Karpas-422 (cell line): ENCODE measurements at regions not wholly inside any gene's neighbourhood (a gene's known extent, or its start where the extent isn't known, plus 50 kb on each side); places are given as distances from the start of the nearest gene placed in this dataset.
"Not testable (repeated sequence)": the region's sequence is repeated elsewhere in the genome, so short reads cannot be mapped to it uniquely, and the experiment has no call there.

Experiments used
- DNase-seq: peaks from one replicate; pipeline ENCODE4 v3.0.0-alpha.2; 2015
- H2AFZ ChIP-seq: fragments of 200-600 bp; sonication (generic); 2 replicates; pipeline ENCODE4 v1.6.1; 2014; ENCODE audit warnings: antibody characterized with exemption, low read length, mixed read lengths
- H3K27ac ChIP-seq: fragments of 200-600 bp; sonication (generic); 2 replicates; pipeline ENCODE4 v1.5.1; 2014; ENCODE audit warnings: mild to moderate bottlenecking, low read length, moderate library complexity
- H3K27me3 ChIP-seq: fragments of 200-600 bp; sonication (generic); 2 replicates; pipeline ENCODE4 v1.6.1; 2014; ENCODE audit warnings: low read length, mixed read lengths
- H3K36me3 ChIP-seq: fragments of 200-600 bp; sonication (generic); 2 replicates; pipeline ENCODE4 v1.6.1; 2014; ENCODE audit warnings: low read length, mixed read lengths; ENCODE audit not compliant: insufficient read depth
- H3K4me1 ChIP-seq: fragments of 200-600 bp; sonication (generic); 2 replicates; pipeline ENCODE4 v1.6.1; 2014; ENCODE audit warnings: mild to moderate bottlenecking, low read length, mixed read lengths
- H3K4me2 ChIP-seq: fragments of 200-600 bp; sonication (generic); 2 replicates; pipeline ENCODE4 v1.6.1; 2014; ENCODE audit warnings: low read length, low read depth, mild to moderate bottlenecking; ENCODE audit not compliant: poor library complexity, severe bottlenecking
- H3K4me3 ChIP-seq: fragments of 200-600 bp; sonication (generic); 2 replicates; pipeline ENCODE4 v1.5.1; 2014; ENCODE audit warnings: mild to moderate bottlenecking, antibody characterized with exemption, low read length, mixed read lengths
- H3K79me2 ChIP-seq: fragments of 200-600 bp; sonication (generic); 2 replicates; pipeline ENCODE4 v1.6.1; 2014; ENCODE audit warnings: mild to moderate bottlenecking, low read length, mixed read lengths
- H3K9ac ChIP-seq: fragments of 200-600 bp; sonication (generic); 2 replicates; pipeline ENCODE4 v1.6.0; 2014; ENCODE audit warnings: low read length
- H3K9me2 ChIP-seq: fragments of 200-600 bp; sonication (generic), shearing (Covaris generic); replicated peaks from 2 replicates; pipeline ENCODE4 v1.6.0; 2014; ENCODE audit warnings: mild to moderate bottlenecking, low read length, moderate library complexity; ENCODE audit not compliant: insufficient read depth
- H3K9me3 ChIP-seq: fragments of 300-700, 200-600 bp; sonication (generic); 2 replicates; pipeline ENCODE4 v1.6.1; 2014; ENCODE audit warnings: low read length, mixed read lengths
- H4K20me1 ChIP-seq: fragments of 200-600 bp; sonication (generic); 2 replicates; pipeline ENCODE4 v1.6.1; 2014; ENCODE audit warnings: mild to moderate bottlenecking, antibody characterized with exemption, low read length, low read depth; ENCODE audit not compliant: insufficient read depth

DNA sequence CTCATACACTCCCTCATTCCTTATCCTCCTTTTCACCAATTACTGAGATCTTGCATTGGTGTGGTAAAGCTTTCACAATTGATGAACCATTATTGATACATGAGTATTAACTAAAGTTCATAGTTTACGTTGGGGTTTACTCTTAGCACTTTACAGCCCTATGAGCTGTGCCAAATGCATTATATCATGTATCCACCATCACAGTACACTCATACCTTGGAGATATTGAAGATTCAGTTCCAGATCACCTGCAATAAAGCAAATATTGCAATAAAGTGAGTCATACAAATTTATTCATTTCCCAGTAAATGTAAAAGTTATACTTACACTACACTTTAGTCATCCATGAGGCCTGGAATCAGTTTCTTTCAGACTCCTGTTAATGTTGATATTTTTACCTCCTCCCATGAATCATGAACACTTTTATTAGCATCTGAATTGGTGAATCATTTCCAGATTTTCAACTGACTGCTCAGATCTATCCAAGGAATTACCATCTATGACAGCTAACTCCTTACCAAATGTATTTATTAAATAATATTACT, 546.6 kb upstream of the PTPRD start:
- H3K9me2 ChIP-seq, result no peaks in the 10 kb centered on the region

DNA sequence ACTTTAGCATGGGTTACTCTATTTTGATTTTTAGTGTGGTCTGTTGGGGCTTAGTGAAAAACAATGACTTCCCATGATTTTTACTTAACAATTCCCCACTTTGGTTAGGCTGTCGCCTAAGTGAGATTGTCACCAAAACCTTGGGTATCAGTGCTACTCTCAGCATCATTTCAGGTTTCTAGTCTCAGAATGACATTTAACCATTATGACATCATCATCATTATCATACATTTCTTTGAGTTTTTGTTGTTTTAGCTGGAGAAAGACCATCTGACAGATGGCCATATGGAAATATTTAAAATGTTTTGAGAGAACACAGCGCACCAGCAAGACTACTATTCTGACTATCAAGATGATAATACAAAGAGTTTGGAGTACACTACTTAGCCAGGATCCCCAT, 551.0 kb upstream of the PTPRD start:
- Histone ChIP-seq H3K9me3 (peaks cover 49% of the 10 kb centered on the region), H3K9ac (no peak overlapping the region), H3K4me1 (no peaks in the 10 kb centered on the region), H4K20me1 (no peaks in the 10 kb centered on the region), H2AFZ (no peak overlapping the region), H3K4me3 (no peak overlapping the region), H3K4me2 (no peak overlapping the region), H3K27ac (no peak overlapping the region), H3K9me2 (no peaks in the 10 kb centered on the region), H3K36me3 (no peaks in the 10 kb centered on the region), H3K79me2 (no peaks in the 10 kb centered on the region), H3K27me3 (no peaks in the 10 kb centered on the region)
- no peak for DNase-seq

More for the DNA sequence above, 546.6 kb upstream of the PTPRD start:
- Histone ChIP-seq H3K36me3 (no peaks in the 10 kb centered on the region), H3K4me2 (no peak overlapping the region), H2AFZ (no peak overlapping the region), H3K79me2 (no peaks in the 10 kb centered on the region), H4K20me1 (no peaks in the 10 kb centered on the region), H3K9ac (no peak overlapping the region), H3K4me3 (no peak overlapping the region), H3K4me1 (no peaks in the 10 kb centered on the region), H3K27me3 (no peaks in the 10 kb centered on the region), H3K9me3 (peaks cover 55% of the 10 kb centered on the region), H3K27ac (no peak overlapping the region)
- no peak for DNase-seq

DNA sequence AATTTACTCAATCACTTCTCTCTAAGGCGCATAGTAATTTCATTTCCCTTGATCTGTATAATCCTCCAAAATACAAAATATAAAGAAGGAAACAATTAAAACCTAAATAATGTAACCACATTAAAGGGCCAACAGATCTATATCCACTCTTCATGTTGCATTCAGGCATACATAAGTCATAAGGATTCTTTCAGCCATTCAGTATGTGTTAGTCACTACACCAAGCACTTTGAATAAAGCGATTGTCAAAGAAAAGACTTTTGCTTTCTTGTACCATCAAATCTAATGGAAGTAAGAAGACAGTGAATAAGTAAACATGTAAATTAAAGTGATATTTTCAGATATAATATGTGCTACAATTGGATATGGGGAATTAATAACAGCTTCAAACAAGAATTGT, 569.2 kb upstream of the PTPRD start:
- DNase-seq, result no peak
- no peaks in the 10 kb centered on the region for H3K4me1 ChIP-seq
- H3K9me2 ChIP-seq, result no peaks in the 10 kb centered on the region
- H3K27ac ChIP-seq, result no peak overlapping the region
- H3K79me2 ChIP-seq, result no peaks in the 10 kb centered on the region
- no peaks in the 10 kb centered on the region for H3K27me3 ChIP-seq
- no peak overlapping the region for H3K9ac ChIP-seq
- no peaks in the 10 kb centered on the region for H4K20me1 ChIP-seq
- peaks cover 34% of the 10 kb centered on the region for H3K9me3 ChIP-seq
- no peak overlapping the region for H2AFZ ChIP-seq
- H3K4me3 ChIP-seq, result no peak overlapping the region
- H3K4me2 ChIP-seq, result no peak overlapping the region
- no peaks in the 10 kb centered on the region for H3K36me3 ChIP-seq

DNA sequence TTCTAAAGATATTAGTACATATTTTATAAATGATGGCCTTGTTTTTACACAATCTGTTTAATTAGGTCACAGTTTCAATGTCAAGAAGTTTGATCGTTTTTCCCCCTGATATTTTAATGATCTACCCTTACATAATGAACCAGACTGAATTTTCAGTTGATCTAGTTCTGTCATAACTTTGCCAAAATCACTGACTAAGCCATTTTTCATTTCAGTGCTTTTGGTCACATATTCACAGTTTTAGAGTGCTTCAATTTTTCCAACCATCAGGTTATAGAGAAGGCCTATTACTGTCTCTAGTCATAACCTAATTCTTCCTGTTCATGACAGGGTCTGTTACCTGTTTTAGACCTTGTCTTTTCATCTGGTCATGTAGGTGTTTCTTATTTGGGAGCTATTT, 577.9 kb upstream of the PTPRD start:
- DNase-seq, result no peak
- no peak overlapping the region for H3K4me3 ChIP-seq
- H3K9me2 ChIP-seq, result no peaks in the 10 kb centered on the region

DNA sequence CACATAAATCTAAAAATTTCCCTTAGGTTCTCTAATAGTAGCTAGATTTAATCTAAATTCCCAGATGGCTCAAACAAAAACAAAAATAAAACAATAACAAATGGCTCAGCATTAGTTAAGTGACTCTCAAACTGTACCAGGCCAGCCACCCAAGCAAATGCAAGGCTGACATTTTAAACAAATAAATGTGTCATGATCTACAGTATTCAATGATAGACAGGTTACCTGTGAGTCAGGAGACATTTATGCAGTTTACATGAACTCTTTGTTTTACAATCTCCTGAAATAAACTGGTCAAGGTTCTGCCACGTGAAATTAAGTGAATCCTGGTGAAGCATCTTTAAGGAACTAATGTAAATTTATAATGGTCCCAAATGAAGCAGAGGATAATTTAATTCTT, 580.2 kb upstream of the PTPRD start:
- no peaks in the 10 kb centered on the region for H3K27me3 ChIP-seq
- no peaks in the 10 kb centered on the region for H3K9me2 ChIP-seq
- no peak overlapping the region for H3K9ac ChIP-seq
- peaks cover 13% of the 10 kb centered on the region for H3K9me3 ChIP-seq
- DNase-seq, result no peak
- no peak overlapping the region for H3K27ac ChIP-seq
- no peaks in the 10 kb centered on the region for H3K79me2 ChIP-seq
- no peak overlapping the region for H3K4me2 ChIP-seq
- no peaks in the 10 kb centered on the region for H4K20me1 ChIP-seq
- H3K4me1 ChIP-seq, result no peaks in the 10 kb centered on the region
- H3K4me3 ChIP-seq, result no peak overlapping the region
- no peak overlapping the region for H2AFZ ChIP-seq
- no peaks in the 10 kb centered on the region for H3K36me3 ChIP-seq

More for the DNA sequence above, 577.9 kb upstream of the PTPRD start:
- Histone ChIP-seq H3K4me2 (no peak overlapping the region), H3K27ac (no peak overlapping the region), H3K27me3 (no peaks in the 10 kb centered on the region), H3K9me3 (peaks cover 19% of the 10 kb centered on the region), H3K79me2 (no peaks in the 10 kb centered on the region), H4K20me1 (no peaks in the 10 kb centered on the region), H3K36me3 (no peaks in the 10 kb centered on the region), H3K9ac (no peak overlapping the region), H3K4me1 (no peaks in the 10 kb centered on the region), H2AFZ (no peak overlapping the region)

DNA sequence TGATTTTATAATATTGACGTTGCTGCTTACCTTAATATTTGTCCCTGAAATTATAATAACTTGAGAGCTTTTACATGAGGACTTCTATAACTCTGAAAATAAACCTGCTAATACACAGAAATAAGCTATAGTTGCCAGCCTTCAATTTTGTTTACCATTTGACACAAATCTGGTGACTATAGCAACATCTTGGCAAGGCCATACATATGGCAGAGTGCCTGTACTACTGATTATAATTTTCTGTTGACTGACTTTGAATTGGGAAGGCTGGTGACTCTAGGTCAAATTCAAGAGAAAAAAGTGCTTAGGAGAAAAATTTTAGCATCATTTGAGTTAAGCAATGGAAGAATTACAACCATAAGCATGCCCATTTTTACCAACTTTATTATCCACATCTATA, 581.4 kb upstream of the PTPRD start:
- DNase-seq, result no peak
- peaks cover 17% of the 10 kb centered on the region for H3K9me3 ChIP-seq
- H3K79me2 ChIP-seq, result no peaks in the 10 kb centered on the region
- no peak overlapping the region for H3K9ac ChIP-seq
- no peak overlapping the region for H3K27ac ChIP-seq
- no peaks in the 10 kb centered on the region for H4K20me1 ChIP-seq
- H3K4me3 ChIP-seq, result no peak overlapping the region
- H3K4me1 ChIP-seq, result no peaks in the 10 kb centered on the region
- H3K4me2 ChIP-seq, result no peak overlapping the region
- H3K36me3 ChIP-seq, result no peaks in the 10 kb centered on the region
- H2AFZ ChIP-seq, result no peak overlapping the region
- H3K27me3 ChIP-seq, result no peaks in the 10 kb centered on the region
- no peaks in the 10 kb centered on the region for H3K9me2 ChIP-seq

DNA sequence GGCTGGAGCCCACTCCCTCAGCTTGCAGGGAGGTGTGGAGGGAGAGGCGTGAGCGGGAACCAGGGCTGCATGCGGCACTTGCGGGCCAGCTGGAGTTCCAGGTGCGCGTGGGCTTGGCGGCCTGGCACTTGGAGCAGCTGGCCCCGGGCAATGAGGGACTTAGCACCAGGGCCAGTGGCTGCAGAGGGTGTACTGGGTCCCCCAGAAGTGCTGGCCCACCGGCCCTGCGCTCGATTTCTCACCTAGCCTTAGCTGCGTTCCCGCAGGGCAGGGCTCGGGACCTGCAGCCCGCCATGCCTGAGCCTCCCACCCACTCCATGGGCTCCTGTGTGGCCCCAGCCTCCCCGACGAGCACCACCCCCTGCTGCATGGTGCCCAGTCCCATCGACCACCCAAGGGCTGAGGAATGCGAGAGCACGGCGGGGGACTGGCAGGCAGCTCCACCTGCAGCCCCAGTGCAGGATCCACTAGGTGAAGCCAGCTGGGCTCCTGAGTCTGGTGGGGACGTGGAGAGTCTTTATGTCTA, 584.1 kb upstream of the PTPRD start:
- not testable (repeated sequence) for H3K4me1 ChIP-seq, H3K9me2 ChIP-seq, H2AFZ ChIP-seq, H3K27me3 ChIP-seq, DNase-seq, H3K9ac ChIP-seq, H3K36me3 ChIP-seq, H3K27ac ChIP-seq, H3K4me3 ChIP-seq, H3K4me2 ChIP-seq, H3K79me2 ChIP-seq, H4K20me1 ChIP-seq
- H3K9me3 ChIP-seq, result peaks cover 14% of the 10 kb centered on the region

DNA sequence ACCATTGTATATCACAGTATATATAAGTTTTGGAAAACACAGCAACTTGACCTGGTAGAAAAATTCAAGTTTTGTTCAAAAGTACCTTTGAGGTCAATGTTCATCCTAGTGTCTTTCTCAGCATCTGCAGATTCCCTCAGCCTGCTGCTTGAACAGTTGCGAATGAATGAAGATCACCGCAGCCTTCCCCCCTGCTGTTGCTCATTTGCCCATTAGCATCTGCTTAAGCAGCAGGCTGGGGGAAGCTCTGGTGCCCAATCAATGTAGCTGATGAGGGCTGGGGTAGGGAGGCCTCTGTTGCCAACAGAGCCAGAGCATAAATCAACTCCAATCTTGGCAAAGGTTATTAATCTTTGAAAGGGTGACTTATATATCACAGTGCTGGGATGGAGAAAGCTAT, 586.5 kb upstream of the PTPRD start:
- no peak for DNase-seq
- Histone ChIP-seq H3K9ac (no peak overlapping the region), H3K4me3 (no peak overlapping the region), H3K27me3 (no peaks in the 10 kb centered on the region), H3K79me2 (no peaks in the 10 kb centered on the region), H3K27ac (no peak overlapping the region), H2AFZ (no peak overlapping the region), H3K9me2 (no peaks in the 10 kb centered on the region), H4K20me1 (no peaks in the 10 kb centered on the region), H3K4me1 (no peaks in the 10 kb centered on the region), H3K9me3 (peaks cover 21% of the 10 kb centered on the region), H3K36me3 (no peaks in the 10 kb centered on the region), H3K4me2 (no peak overlapping the region)

DNA sequence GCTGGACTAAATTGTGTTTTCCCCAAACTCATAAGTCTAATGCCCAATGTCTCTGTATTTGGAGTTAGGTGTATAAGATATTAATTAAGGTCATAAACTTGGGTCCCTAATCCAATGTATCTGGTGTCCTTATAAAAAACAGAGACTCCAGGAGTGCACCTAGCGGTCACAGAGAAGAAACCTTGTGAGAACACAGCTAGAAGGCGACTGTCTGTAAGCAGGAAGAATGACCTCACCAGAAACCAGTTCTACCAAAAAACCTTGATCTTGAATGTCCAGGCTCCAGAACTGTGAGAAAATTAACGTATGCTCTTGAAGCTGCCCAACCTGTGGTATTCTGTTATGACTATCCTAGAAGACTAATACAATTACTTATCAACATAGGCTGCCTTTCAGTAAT, 591.7 kb upstream of the PTPRD start:
- no peaks in the 10 kb centered on the region for H3K36me3 ChIP-seq
- no peak overlapping the region for H3K27ac ChIP-seq
- no peaks in the 10 kb centered on the region for H4K20me1 ChIP-seq
- DNase-seq, result no peak
- no peaks in the 10 kb centered on the region for H3K4me1 ChIP-seq
- no peak overlapping the region for H3K4me3 ChIP-seq
- H2AFZ ChIP-seq, result no peak overlapping the region
- no peak overlapping the region for H3K4me2 ChIP-seq
- no peak overlapping the region for H3K9ac ChIP-seq
- H3K27me3 ChIP-seq, result no peaks in the 10 kb centered on the region
- peaks cover 32% of the 10 kb centered on the region for H3K9me3 ChIP-seq
- H3K79me2 ChIP-seq, result no peaks in the 10 kb centered on the region
- H3K9me2 ChIP-seq, result no peaks in the 10 kb centered on the region
